H9 (cell line): ENCODE measurements at regions not wholly inside any gene's neighbourhood (a gene's known extent, or its start where the extent isn't known, plus 50 kb on each side); places are given as distances from the start of the nearest gene placed in this dataset.

ENCODE experiments used
- DNase-seq: peaks from one replicate; pipeline ENCODE4 v3.0.0-alpha.2; 2017
- H2AFZ ChIP-seq: one replicate; pipeline ENCODE4 v1.6.1; 2013; ENCODE audit warnings: mild to moderate bottlenecking, low read length, control low read depth, moderate library complexity
- H2AK5ac ChIP-seq: 2 replicates; pipeline ENCODE4 v1.6.1; 2013; ENCODE audit warnings: low read length, control low read depth, mixed read lengths; ENCODE audit not compliant: insufficient read length
- H2BK120ac ChIP-seq: one replicate; pipeline ENCODE4 v1.6.1; 2013; ENCODE audit warnings: low read depth, mild to moderate bottlenecking, low read length, control low read depth, inconsistent platforms; ENCODE audit not compliant: poor library complexity, severe bottlenecking
- H2BK12ac ChIP-seq: 2 replicates; pipeline ENCODE4 v1.6.1; 2013; ENCODE audit warnings: low read length, control low read depth, mixed read lengths, low read depth; ENCODE audit not compliant: insufficient read length
- H2BK15ac ChIP-seq: 2 replicates; pipeline ENCODE4 v1.6.1; 2013; ENCODE audit warnings: low read depth, low read length, control low read depth
- H2BK20ac ChIP-seq: one replicate; pipeline ENCODE4 v1.6.1; 2013; ENCODE audit warnings: low read depth, mild to moderate bottlenecking, low read length, control low read depth, inconsistent platforms; ENCODE audit not compliant: poor library complexity, severe bottlenecking
- H2BK5ac ChIP-seq: 2 replicates; pipeline ENCODE4 v1.6.1; 2013; ENCODE audit warnings: low read length, control low read depth, mixed read lengths; ENCODE audit not compliant: insufficient read length
- H3K14ac ChIP-seq: 2 replicates; pipeline ENCODE4 v1.6.1; 2013; ENCODE audit warnings: low read length, control low read depth; ENCODE audit not compliant: insufficient read depth
- H3K18ac ChIP-seq: 2 replicates; pipeline ENCODE4 v1.6.1; 2013; ENCODE audit warnings: low read depth, mild to moderate bottlenecking, mixed read lengths, low read length, control low read depth; ENCODE audit not compliant: insufficient read length
- H3K23ac ChIP-seq: 2 replicates; pipeline ENCODE4 v1.6.1; 2013; ENCODE audit warnings: low read length, control low read depth, mixed read lengths, low read depth; ENCODE audit not compliant: insufficient read length
- H3K23me2 ChIP-seq: 2 replicates; pipeline ENCODE4 v1.6.1; 2013; ENCODE audit warnings: low read depth, mild to moderate bottlenecking, mixed read lengths, low read length, control low read depth; ENCODE audit not compliant: insufficient read length, poor library complexity, severe bottlenecking
- H3K27ac ChIP-seq: 2 replicates; pipeline ENCODE4 v1.5.1; 2013; ENCODE audit warnings: low read length, control low read depth, mixed read lengths, low read depth; ENCODE audit not compliant: insufficient read length
- H3K27me3 ChIP-seq: 2 replicates; pipeline ENCODE4 v1.6.1; 2013; ENCODE audit warnings: low read length, control low read depth, inconsistent platforms; ENCODE audit not compliant: insufficient read depth
- H3K4ac ChIP-seq: 2 replicates; pipeline ENCODE4 v1.6.1; 2013; ENCODE audit warnings: low read depth, mild to moderate bottlenecking, control low read depth, inconsistent platforms, low read length, moderate library complexity
- H3K4me1 ChIP-seq: 2 replicates; pipeline ENCODE4 v1.6.1; 2013; ENCODE audit warnings: low read length, control low read depth, inconsistent platforms; ENCODE audit not compliant: insufficient read depth
- H3K4me2 ChIP-seq: 2 replicates; pipeline ENCODE4 v1.6.1; 2013; ENCODE audit warnings: low read length, control low read depth, mixed read lengths; ENCODE audit not compliant: insufficient read length, insufficient read depth
- H3K56ac ChIP-seq: 2 replicates; pipeline ENCODE4 v1.6.1; 2013; ENCODE audit warnings: low read depth, mild to moderate bottlenecking, mixed read lengths, low read length, control low read depth; ENCODE audit not compliant: insufficient read length
- H3K79me1 ChIP-seq: 2 replicates; pipeline ENCODE4 v1.6.1; 2013; ENCODE audit warnings: low read depth, mild to moderate bottlenecking, moderate library complexity, low read length, control low read depth, inconsistent platforms; ENCODE audit not compliant: insufficient read depth, poor library complexity, severe bottlenecking
- H3K79me2 ChIP-seq: 2 replicates; pipeline ENCODE4 v1.6.1; 2013; ENCODE audit warnings: low read length, control low read depth, inconsistent platforms; ENCODE audit not compliant: insufficient read depth
- H3K9ac ChIP-seq: 2 replicates; pipeline ENCODE4 v1.6.1; 2013; ENCODE audit warnings: low read length, control low read depth, mixed read lengths; ENCODE audit not compliant: insufficient read length; ENCODE audit errors: extremely low read depth
- H3K9me3 ChIP-seq: one replicate; pipeline ENCODE4 v1.6.1; 2013; ENCODE audit warnings: low read depth, low read length, inconsistent platforms; ENCODE audit not compliant: control insufficient read depth
- H3T11ph ChIP-seq: one replicate; pipeline ENCODE4 v1.6.1; 2013; ENCODE audit warnings: mild to moderate bottlenecking, low read length, control low read depth, inconsistent platforms
- H4K20me1 ChIP-seq: one replicate; pipeline ENCODE4 v1.6.1; 2013; ENCODE audit not compliant: control insufficient read depth, insufficient read length, insufficient read depth
- H4K5ac ChIP-seq: 2 replicates; pipeline ENCODE4 v1.6.1; 2013; ENCODE audit warnings: low read depth, mild to moderate bottlenecking, mixed read lengths, low read length, control low read depth; ENCODE audit not compliant: insufficient read length
- H4K8ac ChIP-seq: replicated peaks from 2 replicates; pipeline ENCODE4 v1.6.1; 2013; ENCODE audit warnings: low read length, control low read depth, mixed read lengths, low read depth; ENCODE audit not compliant: insufficient read length
- H4K91ac ChIP-seq: 2 replicates; pipeline ENCODE4 v1.6.1; 2013; ENCODE audit warnings: low read depth, mild to moderate bottlenecking, moderate library complexity, mixed read lengths, low read length, control low read depth; ENCODE audit not compliant: insufficient read length
- H3K27ac Mint-ChIP-seq, 3 experiments: 2 replicates in 2 of 3; 3 replicates in 1 of 3; pipeline ENCODE4 v1.8.0; 2020 to 2021; ENCODE audit warnings: mixed read lengths in 3 of 3, mild to moderate bottlenecking in 1 of 3, moderate library complexity in 1 of 3
- H3K27me3 Mint-ChIP-seq: 2 replicates; pipeline ENCODE4 v1.8.0; 2021; ENCODE audit warnings: low read depth, mild to moderate bottlenecking, moderate library complexity, mixed read lengths
- H3K36me3 Mint-ChIP-seq, 3 experiments: 2 replicates in 2 of 3; 3 replicates in 1 of 3; pipeline ENCODE4 v1.8.0; 2020 to 2021; ENCODE audit warnings: low read depth in 3 of 3, mixed read lengths in 3 of 3; ENCODE audit not compliant: insufficient read depth in 1 of 3
- H3K4me1 Mint-ChIP-seq, 2 experiments: 2 replicates each; pipeline ENCODE4 v1.8.0; 2020; ENCODE audit warnings: mixed read lengths in 2 of 2
- H3K4me3 Mint-ChIP-seq, 2 experiments: 2 replicates in 1 of 2; 3 replicates in 1 of 2; pipeline ENCODE4 v1.8.0; 2020 to 2021; ENCODE audit warnings: mild to moderate bottlenecking in 2 of 2, mixed read lengths in 2 of 2, moderate library complexity in 1 of 2
- H3K9me3 Mint-ChIP-seq, 2 experiments: 2 replicates in 1 of 2; 3 replicates in 1 of 2; pipeline ENCODE4 v1.8.0; 2020; ENCODE audit warnings: mild to moderate bottlenecking in 2 of 2, mixed read lengths in 2 of 2, moderate library complexity in 1 of 2
- WGBS: extraction: QIAGEN DNeasy Blood & Tissue Kit; methylation state at CpG from one replicate; pipeline ENCODE4 v1.1.7; 2013; ENCODE audit warnings: missing lambda C conversion rate, low lambda C conversion rate, mixed read lengths; ENCODE audit not compliant: insufficient read length; ENCODE audit errors: extremely low coverage; 5-methylcytosine and 5-hydroxymethylcytosine counted together
- TF ChIP-seq, protein P1 (sequence below): fragments of 200-600 bp; sonication (generic); conservative IDR thresholded peaks from 3 replicates; pipeline ENCODE4 v1.8.0; 2021; ENCODE audit warnings: antibody characterized with exemption, mild to moderate bottlenecking

DNA sequence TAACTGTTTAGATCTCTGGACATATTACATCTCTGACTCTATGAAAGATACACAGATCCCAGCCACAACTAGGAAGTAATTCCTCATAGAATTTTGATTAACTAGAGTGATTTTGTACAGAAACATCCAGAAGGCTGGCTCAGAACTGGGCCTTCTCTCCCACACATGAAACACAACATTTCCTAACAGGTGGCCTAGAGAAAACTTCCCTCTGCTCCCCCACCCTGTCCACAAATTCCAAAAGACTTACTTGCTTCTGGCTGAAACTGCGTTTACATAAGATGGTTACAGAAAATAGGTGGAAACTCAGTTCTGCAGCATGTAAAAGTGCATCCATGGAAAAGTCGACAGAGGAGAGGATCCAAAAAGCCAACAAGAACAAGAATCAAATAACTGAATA lies 132.9 kb downstream of the FZD1 start:
- no peaks in the 10 kb centered on the region; the same call in 1 of the 2 replicates for H3K79me2 ChIP-seq
- no peak overlapping the region for H3K4ac ChIP-seq
- H3K18ac ChIP-seq = no peak overlapping the region
- no peak for DNase-seq
- no peaks in the 10 kb centered on the region for H3K79me1 ChIP-seq
- no peak overlapping the region for H4K5ac ChIP-seq
- H2BK12ac ChIP-seq = no peak overlapping the region
- no peak overlapping the region for H3K27ac Mint-ChIP-seq
- TF ChIP-seq, protein P1, sequence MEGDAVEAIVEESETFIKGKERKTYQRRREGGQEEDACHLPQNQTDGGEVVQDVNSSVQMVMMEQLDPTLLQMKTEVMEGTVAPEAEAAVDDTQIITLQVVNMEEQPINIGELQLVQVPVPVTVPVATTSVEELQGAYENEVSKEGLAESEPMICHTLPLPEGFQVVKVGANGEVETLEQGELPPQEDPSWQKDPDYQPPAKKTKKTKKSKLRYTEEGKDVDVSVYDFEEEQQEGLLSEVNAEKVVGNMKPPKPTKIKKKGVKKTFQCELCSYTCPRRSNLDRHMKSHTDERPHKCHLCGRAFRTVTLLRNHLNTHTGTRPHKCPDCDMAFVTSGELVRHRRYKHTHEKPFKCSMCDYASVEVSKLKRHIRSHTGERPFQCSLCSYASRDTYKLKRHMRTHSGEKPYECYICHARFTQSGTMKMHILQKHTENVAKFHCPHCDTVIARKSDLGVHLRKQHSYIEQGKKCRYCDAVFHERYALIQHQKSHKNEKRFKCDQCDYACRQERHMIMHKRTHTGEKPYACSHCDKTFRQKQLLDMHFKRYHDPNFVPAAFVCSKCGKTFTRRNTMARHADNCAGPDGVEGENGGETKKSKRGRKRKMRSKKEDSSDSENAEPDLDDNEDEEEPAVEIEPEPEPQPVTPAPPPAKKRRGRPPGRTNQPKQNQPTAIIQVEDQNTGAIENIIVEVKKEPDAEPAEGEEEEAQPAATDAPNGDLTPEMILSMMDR = no peak
- H3T11ph ChIP-seq = no peak overlapping the region
- H3K27ac ChIP-seq = no peak overlapping the region
- H3K23ac ChIP-seq = no peak overlapping the region
- no peak overlapping the region for H2BK15ac ChIP-seq
- H3K4me3 Mint-ChIP-seq = no peak overlapping the region
- H3K9me3 ChIP-seq = no peaks in the 10 kb centered on the region
- H2AFZ ChIP-seq = no peak overlapping the region
- no peak overlapping the region for H4K8ac ChIP-seq
- H3K36me3 Mint-ChIP-seq = no peaks in the 10 kb centered on the region
- H2BK20ac ChIP-seq = no peak overlapping the region
- peaks cover 55% of the 10 kb centered on the region for H3K27me3 Mint-ChIP-seq
- H3K4me2 ChIP-seq = no peak overlapping the region
- H3K4me1 Mint-ChIP-seq = peaks cover 0 to 2% of the 10 kb centered on the region in 2 experiments; a peak in 2 of 4 replicates
- no peak overlapping the region for H3K9ac ChIP-seq
- no CpG with 5 or more reads among the region's 2 CpGs for whole genome bisulfite sequencing
- H3K4me1 ChIP-seq = no peaks in the 10 kb centered on the region
- no peak overlapping the region for H2BK5ac ChIP-seq
- no peak overlapping the region for H3K56ac ChIP-seq
- H4K91ac ChIP-seq = no peak overlapping the region
- no peaks in the 10 kb centered on the region for H4K20me1 ChIP-seq
- no peak overlapping the region for H3K14ac ChIP-seq
- no peak overlapping the region for H2AK5ac ChIP-seq
- no peak overlapping the region for H2BK120ac ChIP-seq
- peaks cover 0 to 6% of the 10 kb centered on the region in 2 experiments; a peak in 2 of 5 replicates for H3K9me3 Mint-ChIP-seq
- no peaks in the 10 kb centered on the region for H3K23me2 ChIP-seq
- peaks cover 5% of the 10 kb centered on the region; the same call in 1 of the 2 replicates for H3K27me3 ChIP-seq
